H9 (cell line): ENCODE measurements at regions not wholly inside any gene's neighbourhood (a gene's known extent, or its start where the extent isn't known, plus 50 kb on each side); places are given as distances from the start of the nearest gene placed in this dataset.

Experiments used
- DNase-seq: peaks from one replicate; pipeline ENCODE4 v3.0.0-alpha.2; 2017
- H2AFZ ChIP-seq: one replicate; pipeline ENCODE4 v1.6.1; 2013; ENCODE audit warnings: mild to moderate bottlenecking, low read length, control low read depth, moderate library complexity
- H2AK5ac ChIP-seq: 2 replicates; pipeline ENCODE4 v1.6.1; 2013; ENCODE audit warnings: low read length, control low read depth, mixed read lengths; ENCODE audit not compliant: insufficient read length
- H2BK120ac ChIP-seq: one replicate; pipeline ENCODE4 v1.6.1; 2013; ENCODE audit warnings: low read depth, mild to moderate bottlenecking, low read length, control low read depth, inconsistent platforms; ENCODE audit not compliant: poor library complexity, severe bottlenecking
- H2BK12ac ChIP-seq: 2 replicates; pipeline ENCODE4 v1.6.1; 2013; ENCODE audit warnings: low read length, control low read depth, mixed read lengths, low read depth; ENCODE audit not compliant: insufficient read length
- H2BK15ac ChIP-seq: 2 replicates; pipeline ENCODE4 v1.6.1; 2013; ENCODE audit warnings: low read depth, low read length, control low read depth
- H2BK20ac ChIP-seq: one replicate; pipeline ENCODE4 v1.6.1; 2013; ENCODE audit warnings: low read depth, mild to moderate bottlenecking, low read length, control low read depth, inconsistent platforms; ENCODE audit not compliant: poor library complexity, severe bottlenecking
- H2BK5ac ChIP-seq: 2 replicates; pipeline ENCODE4 v1.6.1; 2013; ENCODE audit warnings: low read length, control low read depth, mixed read lengths; ENCODE audit not compliant: insufficient read length
- H3K14ac ChIP-seq: 2 replicates; pipeline ENCODE4 v1.6.1; 2013; ENCODE audit warnings: low read length, control low read depth; ENCODE audit not compliant: insufficient read depth
- H3K18ac ChIP-seq: 2 replicates; pipeline ENCODE4 v1.6.1; 2013; ENCODE audit warnings: low read depth, mild to moderate bottlenecking, mixed read lengths, low read length, control low read depth; ENCODE audit not compliant: insufficient read length
- H3K23ac ChIP-seq: 2 replicates; pipeline ENCODE4 v1.6.1; 2013; ENCODE audit warnings: low read length, control low read depth, mixed read lengths, low read depth; ENCODE audit not compliant: insufficient read length
- H3K23me2 ChIP-seq: 2 replicates; pipeline ENCODE4 v1.6.1; 2013; ENCODE audit warnings: low read depth, mild to moderate bottlenecking, mixed read lengths, low read length, control low read depth; ENCODE audit not compliant: insufficient read length, poor library complexity, severe bottlenecking
- H3K27ac ChIP-seq: 2 replicates; pipeline ENCODE4 v1.5.1; 2013; ENCODE audit warnings: low read length, control low read depth, mixed read lengths, low read depth; ENCODE audit not compliant: insufficient read length
- H3K27me3 ChIP-seq: 2 replicates; pipeline ENCODE4 v1.6.1; 2013; ENCODE audit warnings: low read length, control low read depth, inconsistent platforms; ENCODE audit not compliant: insufficient read depth
- H3K4ac ChIP-seq: 2 replicates; pipeline ENCODE4 v1.6.1; 2013; ENCODE audit warnings: low read depth, mild to moderate bottlenecking, control low read depth, inconsistent platforms, low read length, moderate library complexity
- H3K4me1 ChIP-seq: 2 replicates; pipeline ENCODE4 v1.6.1; 2013; ENCODE audit warnings: low read length, control low read depth, inconsistent platforms; ENCODE audit not compliant: insufficient read depth
- H3K4me2 ChIP-seq: 2 replicates; pipeline ENCODE4 v1.6.1; 2013; ENCODE audit warnings: low read length, control low read depth, mixed read lengths; ENCODE audit not compliant: insufficient read length, insufficient read depth
- H3K56ac ChIP-seq: 2 replicates; pipeline ENCODE4 v1.6.1; 2013; ENCODE audit warnings: low read depth, mild to moderate bottlenecking, mixed read lengths, low read length, control low read depth; ENCODE audit not compliant: insufficient read length
- H3K79me1 ChIP-seq: 2 replicates; pipeline ENCODE4 v1.6.1; 2013; ENCODE audit warnings: low read depth, mild to moderate bottlenecking, moderate library complexity, low read length, control low read depth, inconsistent platforms; ENCODE audit not compliant: insufficient read depth, poor library complexity, severe bottlenecking
- H3K79me2 ChIP-seq: 2 replicates; pipeline ENCODE4 v1.6.1; 2013; ENCODE audit warnings: low read length, control low read depth, inconsistent platforms; ENCODE audit not compliant: insufficient read depth
- H3K9ac ChIP-seq: 2 replicates; pipeline ENCODE4 v1.6.1; 2013; ENCODE audit warnings: low read length, control low read depth, mixed read lengths; ENCODE audit not compliant: insufficient read length; ENCODE audit errors: extremely low read depth
- H3K9me3 ChIP-seq: one replicate; pipeline ENCODE4 v1.6.1; 2013; ENCODE audit warnings: low read depth, low read length, inconsistent platforms; ENCODE audit not compliant: control insufficient read depth
- H3T11ph ChIP-seq: one replicate; pipeline ENCODE4 v1.6.1; 2013; ENCODE audit warnings: mild to moderate bottlenecking, low read length, control low read depth, inconsistent platforms
- H4K20me1 ChIP-seq: one replicate; pipeline ENCODE4 v1.6.1; 2013; ENCODE audit not compliant: control insufficient read depth, insufficient read length, insufficient read depth
- H4K5ac ChIP-seq: 2 replicates; pipeline ENCODE4 v1.6.1; 2013; ENCODE audit warnings: low read depth, mild to moderate bottlenecking, mixed read lengths, low read length, control low read depth; ENCODE audit not compliant: insufficient read length
- H4K8ac ChIP-seq: replicated peaks from 2 replicates; pipeline ENCODE4 v1.6.1; 2013; ENCODE audit warnings: low read length, control low read depth, mixed read lengths, low read depth; ENCODE audit not compliant: insufficient read length
- H4K91ac ChIP-seq: 2 replicates; pipeline ENCODE4 v1.6.1; 2013; ENCODE audit warnings: low read depth, mild to moderate bottlenecking, moderate library complexity, mixed read lengths, low read length, control low read depth; ENCODE audit not compliant: insufficient read length
- H3K27ac Mint-ChIP-seq, 3 experiments: 2 replicates in 2 of 3; 3 replicates in 1 of 3; pipeline ENCODE4 v1.8.0; 2020 to 2021; ENCODE audit warnings: mixed read lengths in 3 of 3, mild to moderate bottlenecking in 1 of 3, moderate library complexity in 1 of 3
- H3K27me3 Mint-ChIP-seq: 2 replicates; pipeline ENCODE4 v1.8.0; 2021; ENCODE audit warnings: low read depth, mild to moderate bottlenecking, moderate library complexity, mixed read lengths
- H3K36me3 Mint-ChIP-seq, 3 experiments: 2 replicates in 2 of 3; 3 replicates in 1 of 3; pipeline ENCODE4 v1.8.0; 2020 to 2021; ENCODE audit warnings: low read depth in 3 of 3, mixed read lengths in 3 of 3; ENCODE audit not compliant: insufficient read depth in 1 of 3
- H3K4me1 Mint-ChIP-seq, 2 experiments: 2 replicates each; pipeline ENCODE4 v1.8.0; 2020; ENCODE audit warnings: mixed read lengths in 2 of 2
- H3K4me3 Mint-ChIP-seq, 2 experiments: 2 replicates in 1 of 2; 3 replicates in 1 of 2; pipeline ENCODE4 v1.8.0; 2020 to 2021; ENCODE audit warnings: mild to moderate bottlenecking in 2 of 2, mixed read lengths in 2 of 2, moderate library complexity in 1 of 2
- H3K9me3 Mint-ChIP-seq, 2 experiments: 2 replicates in 1 of 2; 3 replicates in 1 of 2; pipeline ENCODE4 v1.8.0; 2020; ENCODE audit warnings: mild to moderate bottlenecking in 2 of 2, mixed read lengths in 2 of 2, moderate library complexity in 1 of 2
- WGBS: extraction: QIAGEN DNeasy Blood & Tissue Kit; methylation state at CpG from one replicate; pipeline ENCODE4 v1.1.7; 2013; ENCODE audit warnings: missing lambda C conversion rate, low lambda C conversion rate, mixed read lengths; ENCODE audit not compliant: insufficient read length; ENCODE audit errors: extremely low coverage; 5-methylcytosine and 5-hydroxymethylcytosine counted together
- TF ChIP-seq, protein P1 (sequence below): fragments of 200-600 bp; sonication (generic); conservative IDR thresholded peaks from 3 replicates; pipeline ENCODE4 v1.8.0; 2021; ENCODE audit warnings: antibody characterized with exemption, mild to moderate bottlenecking

DNA sequence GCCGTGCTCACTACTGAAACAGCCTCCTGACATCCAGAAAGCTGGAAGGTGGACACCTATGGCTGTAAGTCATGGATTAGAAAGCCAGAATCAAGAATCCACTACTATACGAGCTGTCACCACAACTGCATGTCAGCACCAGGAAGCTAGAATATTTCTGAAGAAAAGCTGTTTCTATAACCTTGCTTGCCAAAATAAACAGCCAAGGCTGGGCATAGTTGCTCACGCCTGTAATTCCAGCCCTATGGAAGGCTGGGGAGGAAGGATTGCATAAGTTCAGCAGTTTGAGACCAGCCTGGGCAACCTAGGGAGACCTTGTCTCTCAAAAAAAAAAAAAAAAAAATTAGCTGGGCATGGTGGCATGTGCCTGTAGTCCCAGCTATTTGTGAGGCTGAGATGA, 96.3 kb upstream of the GAREM1 start:
- no peak overlapping the region for H3K23ac ChIP-seq
- H3K36me3 Mint-ChIP-seq = peaks cover 0 to 4% (median 2%) of the 10 kb centered on the region in 3 experiments; a peak in 1 of 7 replicates
- no CpG with 5 or more reads among the region's 3 CpGs for WGBS
- no peak overlapping the region for H3K27ac Mint-ChIP-seq
- no peak overlapping the region for H2BK20ac ChIP-seq
- H3K9me3 Mint-ChIP-seq = peaks cover 3 to 4% of the 10 kb centered on the region in 2 experiments; a peak in 1 of 5 replicates
- H2BK15ac ChIP-seq = no peak overlapping the region
- H4K91ac ChIP-seq = no peak overlapping the region
- H3K4ac ChIP-seq = no peak overlapping the region
- H2BK5ac ChIP-seq = no peak overlapping the region
- no peak for DNase-seq
- no peaks in the 10 kb centered on the region for H3K79me1 ChIP-seq
- no peaks in the 10 kb centered on the region for H3K27me3 Mint-ChIP-seq
- no peaks in the 10 kb centered on the region for H3K4me1 ChIP-seq
- H3K9ac ChIP-seq = no peak overlapping the region
- H3K4me2 ChIP-seq = no peak overlapping the region
- H3K79me2 ChIP-seq = no peaks in the 10 kb centered on the region
- H3K18ac ChIP-seq = no peak overlapping the region
- H3K9me3 ChIP-seq = no peaks in the 10 kb centered on the region
- H3K56ac ChIP-seq = no peak overlapping the region
- no peak overlapping the region for H3T11ph ChIP-seq
- TF ChIP-seq, protein P1, sequence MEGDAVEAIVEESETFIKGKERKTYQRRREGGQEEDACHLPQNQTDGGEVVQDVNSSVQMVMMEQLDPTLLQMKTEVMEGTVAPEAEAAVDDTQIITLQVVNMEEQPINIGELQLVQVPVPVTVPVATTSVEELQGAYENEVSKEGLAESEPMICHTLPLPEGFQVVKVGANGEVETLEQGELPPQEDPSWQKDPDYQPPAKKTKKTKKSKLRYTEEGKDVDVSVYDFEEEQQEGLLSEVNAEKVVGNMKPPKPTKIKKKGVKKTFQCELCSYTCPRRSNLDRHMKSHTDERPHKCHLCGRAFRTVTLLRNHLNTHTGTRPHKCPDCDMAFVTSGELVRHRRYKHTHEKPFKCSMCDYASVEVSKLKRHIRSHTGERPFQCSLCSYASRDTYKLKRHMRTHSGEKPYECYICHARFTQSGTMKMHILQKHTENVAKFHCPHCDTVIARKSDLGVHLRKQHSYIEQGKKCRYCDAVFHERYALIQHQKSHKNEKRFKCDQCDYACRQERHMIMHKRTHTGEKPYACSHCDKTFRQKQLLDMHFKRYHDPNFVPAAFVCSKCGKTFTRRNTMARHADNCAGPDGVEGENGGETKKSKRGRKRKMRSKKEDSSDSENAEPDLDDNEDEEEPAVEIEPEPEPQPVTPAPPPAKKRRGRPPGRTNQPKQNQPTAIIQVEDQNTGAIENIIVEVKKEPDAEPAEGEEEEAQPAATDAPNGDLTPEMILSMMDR = no peak
- no peak overlapping the region for H3K14ac ChIP-seq
- H2BK12ac ChIP-seq = no peak overlapping the region
- H2AFZ ChIP-seq = no peak overlapping the region
- no peaks in the 10 kb centered on the region for H4K20me1 ChIP-seq
- H3K23me2 ChIP-seq = no peaks in the 10 kb centered on the region
- H4K8ac ChIP-seq = no peak overlapping the region
- no peak overlapping the region for H3K4me3 Mint-ChIP-seq
- H2AK5ac ChIP-seq = no peak overlapping the region
- no peaks in the 10 kb centered on the region for H3K4me1 Mint-ChIP-seq
- no peaks in the 10 kb centered on the region for H3K27me3 ChIP-seq
- no peak overlapping the region for H2BK120ac ChIP-seq
- H3K27ac ChIP-seq = no peak overlapping the region
- no peak overlapping the region for H4K5ac ChIP-seq
